Parathyroid adenoma (tissue), 2 donors: ENCODE measurements at regions not wholly inside any gene's neighbourhood (a gene's known extent, or its start where the extent isn't known, plus 50 kb on each side); places are given as distances from the start of the nearest gene placed in this dataset.

ENCODE experiments used
- H2AFZ ChIP-seq: fragments of 300-600 bp; sonication (generic); one replicate; pipeline ENCODE4 v1.7.0; 2017; ENCODE audit warnings: antibody characterized with exemption, mild to moderate bottlenecking
- H3K27ac ChIP-seq: fragments of 300-600 bp; sonication (generic); one replicate; pipeline ENCODE4 v1.7.0; 2017
- H3K27me3 ChIP-seq: fragments of 300-600 bp; sonication (generic); one replicate; pipeline ENCODE4 v1.7.0; 2017; ENCODE audit warnings: low read length; ENCODE audit not compliant: control insufficient read depth, insufficient read depth
- H3K36me3 ChIP-seq: fragments of 300-600 bp; sonication (generic); one replicate; pipeline ENCODE4 v1.7.0; 2017; ENCODE audit warnings: low read length; ENCODE audit not compliant: control insufficient read depth, insufficient read depth
- H3K4me1 ChIP-seq: fragments of 300-600 bp; sonication (generic); one replicate; pipeline ENCODE4 v1.7.0; 2017; ENCODE audit warnings: control low read depth
- H3K4me2 ChIP-seq: fragments of 300-600 bp; sonication (generic); one replicate; pipeline ENCODE4 v1.7.0; 2017; ENCODE audit warnings: low read length
- H3K4me3 ChIP-seq: fragments of 300-600 bp; sonication (generic); one replicate; pipeline ENCODE4 v1.7.0; 2017; ENCODE audit warnings: low read depth, low read length
- H3K79me2 ChIP-seq: fragments of 300-600 bp; sonication (generic); one replicate; pipeline ENCODE4 v1.7.0; 2017; ENCODE audit warnings: control low read depth
- H3K9ac ChIP-seq: fragments of 300-600 bp; sonication (generic); one replicate; pipeline ENCODE4 v1.7.0; 2017; ENCODE audit warnings: mild to moderate bottlenecking
- H3K9me3 ChIP-seq: fragments of 300-600 bp; sonication (generic); one replicate; pipeline ENCODE4 v1.7.0; 2017; ENCODE audit warnings: low read length; ENCODE audit not compliant: control insufficient read depth
- TF ChIP-seq, protein P1 (sequence below): fragments of 300-600 bp; sonication (generic); IDR thresholded peaks from one replicate; pipeline ENCODE4 v1.7.0; 2017; ENCODE audit warnings: antibody characterized with exemption, mild to moderate bottlenecking
- donor health status: primary hyperparathyroidism.

DNA sequence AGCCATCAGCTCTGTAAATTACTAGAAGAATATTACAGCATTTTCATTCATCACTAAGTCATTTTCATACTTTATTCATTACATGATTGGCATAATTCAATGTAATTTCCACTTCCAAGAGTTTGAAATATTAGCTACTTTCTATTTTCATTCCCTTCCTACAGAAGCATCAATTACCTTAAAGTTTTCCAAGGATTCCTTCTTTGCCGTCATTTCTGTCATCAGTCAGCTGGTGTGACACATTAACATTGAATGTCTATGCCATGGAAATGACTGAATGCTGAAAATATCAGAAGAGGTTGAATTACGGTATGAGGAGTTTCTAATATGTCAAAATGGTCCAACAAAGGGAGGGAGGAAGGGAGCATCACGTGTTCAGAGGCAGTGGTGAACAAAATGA, 718.2 kb upstream of the GRM7 start:
- TF ChIP-seq, protein P1, sequence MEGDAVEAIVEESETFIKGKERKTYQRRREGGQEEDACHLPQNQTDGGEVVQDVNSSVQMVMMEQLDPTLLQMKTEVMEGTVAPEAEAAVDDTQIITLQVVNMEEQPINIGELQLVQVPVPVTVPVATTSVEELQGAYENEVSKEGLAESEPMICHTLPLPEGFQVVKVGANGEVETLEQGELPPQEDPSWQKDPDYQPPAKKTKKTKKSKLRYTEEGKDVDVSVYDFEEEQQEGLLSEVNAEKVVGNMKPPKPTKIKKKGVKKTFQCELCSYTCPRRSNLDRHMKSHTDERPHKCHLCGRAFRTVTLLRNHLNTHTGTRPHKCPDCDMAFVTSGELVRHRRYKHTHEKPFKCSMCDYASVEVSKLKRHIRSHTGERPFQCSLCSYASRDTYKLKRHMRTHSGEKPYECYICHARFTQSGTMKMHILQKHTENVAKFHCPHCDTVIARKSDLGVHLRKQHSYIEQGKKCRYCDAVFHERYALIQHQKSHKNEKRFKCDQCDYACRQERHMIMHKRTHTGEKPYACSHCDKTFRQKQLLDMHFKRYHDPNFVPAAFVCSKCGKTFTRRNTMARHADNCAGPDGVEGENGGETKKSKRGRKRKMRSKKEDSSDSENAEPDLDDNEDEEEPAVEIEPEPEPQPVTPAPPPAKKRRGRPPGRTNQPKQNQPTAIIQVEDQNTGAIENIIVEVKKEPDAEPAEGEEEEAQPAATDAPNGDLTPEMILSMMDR, result no peak
- H3K9ac ChIP-seq, result no peak overlapping the region
- H3K27ac ChIP-seq, result no peak overlapping the region
- H2AFZ ChIP-seq, result no peak overlapping the region
- H3K79me2 ChIP-seq, result no peaks in the 10 kb centered on the region
- H3K4me3 ChIP-seq, result no peak overlapping the region
- H3K4me2 ChIP-seq, result no peak overlapping the region
- no peaks in the 10 kb centered on the region for H3K9me3 ChIP-seq
- no peaks in the 10 kb centered on the region for H3K27me3 ChIP-seq
- H3K36me3 ChIP-seq, result no peaks in the 10 kb centered on the region
- no peaks in the 10 kb centered on the region for H3K4me1 ChIP-seq

DNA sequence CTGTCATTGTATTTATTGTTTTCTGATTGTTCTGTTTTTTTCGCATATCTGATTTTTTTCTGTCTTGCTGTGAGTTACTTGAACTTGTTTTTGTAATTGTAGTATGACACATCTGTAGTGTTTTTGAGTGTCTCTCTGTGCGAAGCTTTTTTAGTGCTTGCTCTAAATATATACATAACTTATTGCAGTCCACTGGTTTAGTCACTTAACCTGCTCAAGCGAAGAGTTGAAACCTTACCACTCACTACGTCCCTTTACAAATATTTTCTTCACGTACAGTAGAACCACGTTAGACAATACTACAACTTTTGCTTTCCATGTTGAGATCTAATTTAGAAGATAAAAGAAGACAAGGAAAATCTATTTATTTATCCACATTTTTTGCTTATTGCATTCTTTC, 713.0 kb upstream of the GRM7 start:
- Histone ChIP-seq H3K4me3 (no peak overlapping the region), H2AFZ (no peak overlapping the region), H3K4me2 (no peak overlapping the region), H3K4me1 (no peaks in the 10 kb centered on the region), H3K9me3 (no peaks in the 10 kb centered on the region), H3K9ac (no peak overlapping the region), H3K36me3 (no peaks in the 10 kb centered on the region), H3K79me2 (no peaks in the 10 kb centered on the region), H3K27ac (no peak overlapping the region), H3K27me3 (no peaks in the 10 kb centered on the region)
- TF ChIP-seq, protein P1, result no peak

DNA sequence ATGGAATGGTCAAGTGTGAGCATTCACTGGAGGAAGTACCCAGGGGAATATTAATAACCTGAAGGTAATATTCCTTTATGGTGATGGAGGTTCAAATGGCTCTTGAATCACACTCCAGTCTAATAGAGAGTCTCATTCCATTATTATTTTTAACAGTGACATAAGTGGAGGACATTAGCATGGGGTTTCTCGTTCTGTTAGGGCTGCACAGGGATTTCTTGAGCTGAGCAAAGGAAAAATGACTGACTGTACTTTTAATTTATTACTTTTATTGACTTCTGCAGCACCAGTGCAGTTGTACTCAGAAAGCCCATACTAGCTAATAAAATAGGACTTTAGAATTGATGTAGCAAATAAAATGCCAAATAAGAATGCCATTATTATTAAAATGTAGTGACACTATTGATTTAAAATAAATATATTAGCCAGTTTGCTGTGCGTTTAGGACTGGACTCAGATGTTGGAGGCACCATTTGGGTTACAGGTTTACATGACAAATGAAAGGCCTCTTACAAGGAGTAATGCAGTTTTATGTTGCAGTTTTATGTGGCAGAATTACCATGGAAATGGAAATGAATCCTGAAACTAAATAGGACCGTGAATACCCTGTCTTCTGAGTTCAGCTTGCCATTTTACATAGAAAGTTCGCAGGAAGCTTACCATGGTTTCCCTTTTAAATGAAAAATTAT, 705.1 kb upstream of the GRM7 start:
- H3K9me3 ChIP-seq, result no peaks in the 10 kb centered on the region
- H3K27me3 ChIP-seq, result no peaks in the 10 kb centered on the region
- H3K4me3 ChIP-seq, result no peak overlapping the region

DNA sequence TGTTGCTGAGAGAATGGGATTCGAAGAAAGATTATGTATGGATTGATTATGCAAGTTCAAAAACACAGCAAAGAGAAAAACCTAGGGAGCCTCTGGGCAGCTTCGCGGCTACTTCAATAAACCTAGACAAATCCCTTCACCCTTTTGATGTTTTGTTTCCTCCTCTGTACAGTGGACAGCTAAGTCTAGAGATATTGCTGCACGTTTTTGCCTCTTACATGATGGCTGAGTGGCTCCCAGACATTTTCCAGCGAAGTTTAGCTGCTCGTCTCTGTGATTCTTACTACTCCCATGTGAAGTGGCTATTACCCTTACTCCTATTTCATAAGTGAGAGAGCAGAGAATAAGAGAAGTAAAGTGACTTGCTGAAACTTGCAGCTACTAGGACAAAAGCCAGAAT, 695.0 kb upstream of the GRM7 start:
- TF ChIP-seq, protein P1, result no peak
- Histone ChIP-seq H3K9me3 (no peaks in the 10 kb centered on the region), H3K27ac (no peak overlapping the region), H3K79me2 (no peaks in the 10 kb centered on the region), H3K4me2 (no peak overlapping the region), H3K27me3 (no peaks in the 10 kb centered on the region), H3K4me1 (no peaks in the 10 kb centered on the region), H3K4me3 (no peak overlapping the region), H2AFZ (no peak overlapping the region), H3K9ac (no peak overlapping the region), H3K36me3 (no peaks in the 10 kb centered on the region)

More for the DNA sequence above, 705.1 kb upstream of the GRM7 start:
- Histone ChIP-seq H3K36me3 (no peaks in the 10 kb centered on the region), H3K79me2 (no peaks in the 10 kb centered on the region), H2AFZ (no peak overlapping the region), H3K9ac (no peak overlapping the region), H3K4me2 (no peak overlapping the region), H3K27ac (no peak overlapping the region), H3K4me1 (no peaks in the 10 kb centered on the region)
- TF ChIP-seq, protein P1, result no peak

DNA sequence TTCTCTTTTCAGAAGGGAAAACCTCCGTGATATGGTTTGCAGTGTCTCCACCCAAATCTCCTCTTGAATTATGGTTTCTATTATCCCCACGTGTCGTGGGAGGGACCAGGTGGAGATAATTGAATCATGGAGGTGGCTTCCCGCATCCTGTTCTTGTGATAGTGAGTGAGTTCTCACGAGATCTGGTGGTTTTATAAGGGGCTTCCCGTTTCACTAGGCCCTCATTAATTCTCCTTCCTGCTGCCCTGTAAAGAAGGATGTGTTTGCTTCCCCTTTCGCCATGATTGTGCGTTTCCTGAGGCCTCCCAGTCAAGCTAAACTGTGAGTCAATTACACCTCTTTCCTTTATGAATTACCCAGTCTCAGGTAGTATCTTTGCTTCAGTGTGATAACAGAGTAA, 692.7 kb upstream of the GRM7 start:
- no peaks in the 10 kb centered on the region for H3K9me3 ChIP-seq
- TF ChIP-seq, protein P1, result no peak
- no peaks in the 10 kb centered on the region for H3K4me1 ChIP-seq
- no peak overlapping the region for H3K27ac ChIP-seq
- H2AFZ ChIP-seq, result no peak overlapping the region
- H3K4me2 ChIP-seq, result no peak overlapping the region
- H3K9ac ChIP-seq, result no peak overlapping the region
- no peaks in the 10 kb centered on the region for H3K79me2 ChIP-seq
- no peak overlapping the region for H3K4me3 ChIP-seq
- H3K36me3 ChIP-seq, result no peaks in the 10 kb centered on the region
- H3K27me3 ChIP-seq, result no peaks in the 10 kb centered on the region
